GM12878 (cell line): ENCODE measurements at regions not wholly inside any gene's neighbourhood (a gene's known extent, or its start where the extent isn't known, plus 50 kb on each side); places are given as distances from the start of the nearest gene placed in this dataset.

Experiments used
- ATAC-seq: fragments of 200-7000 bp; cut with Tn5 transposase; 3 replicates; pipeline ENCODE4 v1.9.1; 2020; ENCODE audit warnings: mild to moderate bottlenecking, moderate library complexity
- BruUV-seq: library from RNA; stranded (reverse); fragments of 400-500 nt; replicated peaks from 2 replicates; lab custom pipeline; 2021; lab: Mats Ljungman, UMichigan
- CTCF ChIA-PET: fragments of 300-600 bp; sonication (Branson Sonifier 250); formaldehyde crosslinking; extraction: SDS; loops from one replicate; lab custom pipeline; 2021; ENCODE audit warnings: inconsistent platforms; lab: Yijun Ruan, JAX
- POLR2A ChIA-PET: fragments of 350-600 bp; formaldehyde crosslinking; extraction: SDS; loops from one replicate; lab custom pipeline; 2021; ENCODE audit warnings: inconsistent platforms; lab: Charles Lee
- RAD21 ChIA-PET: fragments of 300-600 bp; sonication (Branson Sonifier 250); formaldehyde crosslinking; loops from one replicate; lab custom pipeline; 2023; ENCODE audit warnings: antibody characterized with exemption; ENCODE audit not compliant: unreplicated experiment; lab: Charles Lee
- SMC1A ChIA-PET: fragments of 300-600 bp; sonication (Branson Sonifier 250); formaldehyde crosslinking; loops from one replicate; lab custom pipeline; 2023; ENCODE audit not compliant: unreplicated experiment, uncharacterized antibody; lab: Charles Lee
- DNase-seq: peaks from one replicate; pipeline ENCODE4 v3.0.0-alpha.2; 2011; ENCODE audit warnings: low read depth, low spot score
- FAIRE-seq: peaks from 3 replicates; lab custom pipeline; 2011; peaks lifted over from hg19 to GRCh38; lab: Jason Lieb, UNC
- H2AFZ ChIP-seq: 2 replicates; pipeline ENCODE4 v1.6.0; 2011; ENCODE audit warnings: low read depth, low read length, control low read depth; ENCODE audit not compliant: control insufficient read depth
- H3K27ac ChIP-seq: 2 replicates; pipeline ENCODE4 v1.5.1; 2011; ENCODE audit warnings: control low read depth; ENCODE audit not compliant: control insufficient read depth, insufficient read depth
- H3K27me3 ChIP-seq, 2 experiments: replicated peaks in 1 of 2; 2 replicates each; pipeline versions ENCODE4 v1.6.0 to v1.6.1; 2011; ENCODE audit warnings: low read length in 1 of 2; ENCODE audit not compliant: control insufficient read depth in 2 of 2, insufficient read depth in 2 of 2
- H3K36me3 ChIP-seq, 2 experiments: 2 replicates each; pipeline ENCODE4 v1.5.1; 2011; ENCODE audit warnings: low read length in 1 of 2; ENCODE audit not compliant: control insufficient read depth in 2 of 2, insufficient read depth in 2 of 2
- H3K4me1 ChIP-seq: 2 replicates; pipeline ENCODE4 v1.6.1; 2011; ENCODE audit warnings: mild to moderate bottlenecking, low read length, moderate library complexity, mixed read lengths; ENCODE audit not compliant: control insufficient read depth, insufficient read depth
- H3K4me2 ChIP-seq: 2 replicates; pipeline ENCODE4 v1.6.0; 2011; ENCODE audit warnings: control low read depth; ENCODE audit not compliant: control insufficient read depth, insufficient read depth
- H3K4me3 ChIP-seq: fragments of 200-600 bp; sonication (generic); 2 replicates; pipeline ENCODE4 v1.5.1; 2016
- H3K79me2 ChIP-seq: 2 replicates; pipeline ENCODE4 v1.6.0; 2011; ENCODE audit warnings: low read length; ENCODE audit not compliant: control insufficient read depth, insufficient read depth
- H3K9ac ChIP-seq: 2 replicates; pipeline ENCODE4 v1.8.0; 2011; ENCODE audit warnings: low read length, control low read depth, mixed read lengths; ENCODE audit not compliant: control insufficient read depth, insufficient read depth
- H3K9me3 ChIP-seq: replicated peaks from 3 replicates; pipeline ENCODE4 v1.5.1; 2011; ENCODE audit warnings: mild to moderate bottlenecking, low read length; ENCODE audit not compliant: control insufficient read depth, insufficient read depth
- H4K20me1 ChIP-seq: 2 replicates; pipeline ENCODE4 v1.6.0; 2011; ENCODE audit not compliant: control insufficient read depth, insufficient read depth
- ASH2L ChIP-seq: fragments of 300-600, 200-600 bp; sonication (generic); IDR thresholded peaks from 2 replicates; pipeline ENCODE4 v1.6.1; 2017; ENCODE audit warnings: low read depth, mild to moderate bottlenecking, borderline replicate concordance
- BCL11A ChIP-seq: IDR thresholded peaks from 2 replicates; pipeline ENCODE4 v1.6.1; 2011; ENCODE audit warnings: low read depth, low read length
- CHD4 ChIP-seq: fragments of 200-600 bp; sonication (generic); IDR thresholded peaks from 2 replicates; pipeline ENCODE4 v1.6.1; 2016; ENCODE audit warnings: mild to moderate bottlenecking
- ELK1 ChIP-seq: IDR thresholded peaks from 2 replicates; pipeline ENCODE4 v1.6.1; 2012; ENCODE audit warnings: low read depth, low read length, improper control_type of control experiment
- FOS ChIP-seq: IDR thresholded peaks from 3 replicates; pipeline ENCODE4 v1.6.1; 2011; ENCODE audit warnings: borderline replicate concordance; ENCODE audit not compliant: insufficient read length; ENCODE audit errors: extremely low read depth
- HDGF ChIP-seq: fragments of 450-650 bp; IDR thresholded peaks from 2 replicates; pipeline ENCODE4 v1.6.1; 2016; ENCODE audit warnings: antibody characterized with exemption
- NFYA ChIP-seq: IDR thresholded peaks from 2 replicates; pipeline ENCODE4 v1.6.1; 2011; ENCODE audit warnings: low read depth, mild to moderate bottlenecking, low read length, improper control_type of control experiment, borderline replicate concordance
- PAX5 ChIP-seq: IDR thresholded peaks from 2 replicates; pipeline ENCODE4 v1.6.1; 2011; ENCODE audit warnings: low read depth, low read length, borderline replicate concordance
- WGBS: methylation state at CpG from one replicate; pipeline ENCODE4 v1.1.6; 2016; ENCODE audit warnings: low lambda C conversion rate; ENCODE audit not compliant: insufficient replicate concordance, insufficient coverage; ENCODE audit errors: missing lambda C conversion rate; 5-methylcytosine and 5-hydroxymethylcytosine counted together
- in situ Hi-C: fragments of 300-500 bp; cut with MboI; formaldehyde crosslinking; loops from 9 replicates; pipeline ENCODE4 v1.14.3; 2018; ENCODE audit warnings: mixed read lengths
- intact Hi-C: fragments of 100-400 bp; cut with micrococcal nuclease; formaldehyde crosslinking; loops from one replicate; pipeline ENCODE4 v1.14.2; 2022; ENCODE audit not compliant: unreplicated experiment
- TF ChIP-seq, protein P1 (sequence below): fragments of 450-650 bp; formaldehyde crosslinking; IDR thresholded peaks from 2 replicates; pipeline ENCODE4 v1.4.0; 2020; ENCODE audit warnings: mild to moderate bottlenecking, moderate library complexity
- TF ChIP-seq, protein P2 (sequence below): fragments of 450-650 bp; IDR thresholded peaks from 2 replicates; pipeline ENCODE4 v1.6.1; 2017; ENCODE audit warnings: borderline replicate concordance
- TF ChIP-seq, protein P3 (sequence below): IDR thresholded peaks from 2 replicates; pipeline ENCODE4 v1.6.1; 2012; ENCODE audit warnings: mild to moderate bottlenecking, low read depth, low read length
- TF ChIP-seq, protein P4 (sequence below): IDR thresholded peaks from 2 replicates; pipeline ENCODE4 v1.6.1; 2011; ENCODE audit warnings: borderline replicate concordance, low read depth, mild to moderate bottlenecking, moderate library complexity, low read length; ENCODE audit not compliant: insufficient read depth, poor library complexity, severe bottlenecking

DNA sequence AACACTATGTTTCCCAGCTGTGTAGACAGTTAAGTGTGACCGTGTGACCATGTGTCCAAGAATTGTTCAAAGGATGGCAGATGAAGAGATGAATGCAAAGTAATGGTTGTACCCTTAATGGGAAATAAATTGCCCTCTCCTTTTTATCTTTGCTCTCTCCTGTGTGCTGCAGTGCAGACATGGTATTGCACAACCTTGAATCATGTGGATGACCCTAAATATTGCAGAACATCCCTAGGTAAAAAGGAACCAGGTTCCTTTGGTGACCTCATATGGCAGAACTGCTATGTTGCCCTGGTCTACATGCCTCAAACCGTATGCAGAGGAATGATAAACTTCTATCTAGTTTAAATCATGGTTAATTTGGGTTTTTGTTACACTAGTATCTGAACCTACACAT, 81.7 kb upstream of the CTNND2 start (continued):
- TF ChIP-seq FOS, result no peak

DNA sequence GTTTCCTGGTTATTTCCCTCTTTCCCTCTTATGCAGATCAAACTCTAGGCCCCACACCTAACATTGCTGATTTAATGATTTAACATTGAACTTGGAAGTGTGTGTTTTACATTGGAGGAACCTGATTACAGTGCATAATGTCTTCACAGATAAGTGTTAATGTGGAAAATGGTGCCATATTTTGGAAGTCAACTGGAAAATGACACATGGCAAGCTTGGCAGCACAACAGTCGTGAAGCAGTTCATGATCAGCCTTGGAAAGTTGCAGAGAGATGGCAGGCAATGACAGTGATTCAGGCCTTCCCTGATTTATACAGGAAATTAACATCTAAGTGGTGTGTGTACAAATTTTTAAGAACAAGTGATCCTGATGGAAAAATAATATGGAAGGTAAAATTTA, 80.0 kb upstream of the CTNND2 start:
- BruUV-seq, result no TSS peak
- ChIA-PET SMC1A (no interaction called here), RAD21 (no interaction called here), CTCF (no interaction called here)
- H3K27ac ChIP-seq, result no peak overlapping the region
- DNase-seq (no peak), ATAC-seq (no peak)
- intact Hi-C loops, result no loop called here
- H3K36me3 ChIP-seq, result no peaks in the 10 kb centered on the region
- no peaks in the 10 kb centered on the region for H3K27me3 ChIP-seq
- no peak for TF ChIP-seq ELK1
- TF ChIP-seq, protein P1, sequence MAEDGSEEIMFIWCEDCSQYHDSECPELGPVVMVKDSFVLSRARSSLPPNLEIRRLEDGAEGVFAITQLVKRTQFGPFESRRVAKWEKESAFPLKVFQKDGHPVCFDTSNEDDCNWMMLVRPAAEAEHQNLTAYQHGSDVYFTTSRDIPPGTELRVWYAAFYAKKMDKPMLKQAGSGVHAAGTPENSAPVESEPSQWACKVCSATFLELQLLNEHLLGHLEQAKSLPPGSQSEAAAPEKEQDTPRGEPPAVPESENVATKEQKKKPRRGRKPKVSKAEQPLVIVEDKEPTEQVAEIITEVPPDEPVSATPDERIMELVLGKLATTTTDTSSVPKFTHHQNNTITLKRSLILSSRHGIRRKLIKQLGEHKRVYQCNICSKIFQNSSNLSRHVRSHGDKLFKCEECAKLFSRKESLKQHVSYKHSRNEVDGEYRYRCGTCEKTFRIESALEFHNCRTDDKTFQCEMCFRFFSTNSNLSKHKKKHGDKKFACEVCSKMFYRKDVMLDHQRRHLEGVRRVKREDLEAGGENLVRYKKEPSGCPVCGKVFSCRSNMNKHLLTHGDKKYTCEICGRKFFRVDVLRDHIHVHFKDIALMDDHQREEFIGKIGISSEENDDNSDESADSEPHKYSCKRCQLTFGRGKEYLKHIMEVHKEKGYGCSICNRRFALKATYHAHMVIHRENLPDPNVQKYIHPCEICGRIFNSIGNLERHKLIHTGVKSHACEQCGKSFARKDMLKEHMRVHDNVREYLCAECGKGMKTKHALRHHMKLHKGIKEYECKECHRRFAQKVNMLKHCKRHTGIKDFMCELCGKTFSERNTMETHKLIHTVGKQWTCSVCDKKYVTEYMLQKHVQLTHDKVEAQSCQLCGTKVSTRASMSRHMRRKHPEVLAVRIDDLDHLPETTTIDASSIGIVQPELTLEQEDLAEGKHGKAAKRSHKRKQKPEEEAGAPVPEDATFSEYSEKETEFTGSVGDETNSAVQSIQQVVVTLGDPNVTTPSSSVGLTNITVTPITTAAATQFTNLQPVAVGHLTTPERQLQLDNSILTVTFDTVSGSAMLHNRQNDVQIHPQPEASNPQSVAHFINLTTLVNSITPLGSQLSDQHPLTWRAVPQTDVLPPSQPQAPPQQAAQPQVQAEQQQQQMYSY (CRISPR knock-in tag), result no peak
- TF ChIP-seq, protein P2, sequence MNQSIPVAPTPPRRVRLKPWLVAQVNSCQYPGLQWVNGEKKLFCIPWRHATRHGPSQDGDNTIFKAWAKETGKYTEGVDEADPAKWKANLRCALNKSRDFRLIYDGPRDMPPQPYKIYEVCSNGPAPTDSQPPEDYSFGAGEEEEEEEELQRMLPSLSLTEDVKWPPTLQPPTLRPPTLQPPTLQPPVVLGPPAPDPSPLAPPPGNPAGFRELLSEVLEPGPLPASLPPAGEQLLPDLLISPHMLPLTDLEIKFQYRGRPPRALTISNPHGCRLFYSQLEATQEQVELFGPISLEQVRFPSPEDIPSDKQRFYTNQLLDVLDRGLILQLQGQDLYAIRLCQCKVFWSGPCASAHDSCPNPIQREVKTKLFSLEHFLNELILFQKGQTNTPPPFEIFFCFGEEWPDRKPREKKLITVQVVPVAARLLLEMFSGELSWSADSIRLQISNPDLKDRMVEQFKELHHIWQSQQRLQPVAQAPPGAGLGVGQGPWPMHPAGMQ, result no peak
- TF ChIP-seq ASH2L, result no peak
- TF ChIP-seq, protein P3, sequence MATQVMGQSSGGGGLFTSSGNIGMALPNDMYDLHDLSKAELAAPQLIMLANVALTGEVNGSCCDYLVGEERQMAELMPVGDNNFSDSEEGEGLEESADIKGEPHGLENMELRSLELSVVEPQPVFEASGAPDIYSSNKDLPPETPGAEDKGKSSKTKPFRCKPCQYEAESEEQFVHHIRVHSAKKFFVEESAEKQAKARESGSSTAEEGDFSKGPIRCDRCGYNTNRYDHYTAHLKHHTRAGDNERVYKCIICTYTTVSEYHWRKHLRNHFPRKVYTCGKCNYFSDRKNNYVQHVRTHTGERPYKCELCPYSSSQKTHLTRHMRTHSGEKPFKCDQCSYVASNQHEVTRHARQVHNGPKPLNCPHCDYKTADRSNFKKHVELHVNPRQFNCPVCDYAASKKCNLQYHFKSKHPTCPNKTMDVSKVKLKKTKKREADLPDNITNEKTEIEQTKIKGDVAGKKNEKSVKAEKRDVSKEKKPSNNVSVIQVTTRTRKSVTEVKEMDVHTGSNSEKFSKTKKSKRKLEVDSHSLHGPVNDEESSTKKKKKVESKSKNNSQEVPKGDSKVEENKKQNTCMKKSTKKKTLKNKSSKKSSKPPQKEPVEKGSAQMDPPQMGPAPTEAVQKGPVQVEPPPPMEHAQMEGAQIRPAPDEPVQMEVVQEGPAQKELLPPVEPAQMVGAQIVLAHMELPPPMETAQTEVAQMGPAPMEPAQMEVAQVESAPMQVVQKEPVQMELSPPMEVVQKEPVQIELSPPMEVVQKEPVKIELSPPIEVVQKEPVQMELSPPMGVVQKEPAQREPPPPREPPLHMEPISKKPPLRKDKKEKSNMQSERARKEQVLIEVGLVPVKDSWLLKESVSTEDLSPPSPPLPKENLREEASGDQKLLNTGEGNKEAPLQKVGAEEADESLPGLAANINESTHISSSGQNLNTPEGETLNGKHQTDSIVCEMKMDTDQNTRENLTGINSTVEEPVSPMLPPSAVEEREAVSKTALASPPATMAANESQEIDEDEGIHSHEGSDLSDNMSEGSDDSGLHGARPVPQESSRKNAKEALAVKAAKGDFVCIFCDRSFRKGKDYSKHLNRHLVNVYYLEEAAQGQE, result no peak
- TF ChIP-seq BCL11A, result no peak
- TF ChIP-seq HDGF, result no peak
- TF ChIP-seq CHD4, result no peak
- TF ChIP-seq, protein P4, sequence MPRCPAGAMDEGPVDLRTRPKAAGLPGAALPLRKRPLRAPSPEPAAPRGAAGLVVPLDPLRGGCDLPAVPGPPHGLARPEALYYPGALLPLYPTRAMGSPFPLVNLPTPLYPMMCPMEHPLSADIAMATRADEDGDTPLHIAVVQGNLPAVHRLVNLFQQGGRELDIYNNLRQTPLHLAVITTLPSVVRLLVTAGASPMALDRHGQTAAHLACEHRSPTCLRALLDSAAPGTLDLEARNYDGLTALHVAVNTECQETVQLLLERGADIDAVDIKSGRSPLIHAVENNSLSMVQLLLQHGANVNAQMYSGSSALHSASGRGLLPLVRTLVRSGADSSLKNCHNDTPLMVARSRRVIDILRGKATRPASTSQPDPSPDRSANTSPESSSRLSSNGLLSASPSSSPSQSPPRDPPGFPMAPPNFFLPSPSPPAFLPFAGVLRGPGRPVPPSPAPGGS, result no peak
- TF ChIP-seq NFYA, result no peak
- TF ChIP-seq PAX5, result no peak
- TF ChIP-seq, all 136 proteins: peak for 0
- in situ Hi-C loops, result no loop called here
- H3K79me2 ChIP-seq, result no peaks in the 10 kb centered on the region
- no peak for FAIRE-seq
- no peak overlapping the region for H3K4me2 ChIP-seq
- POLR2A ChIA-PET, result no interaction called here
- no peak overlapping the region for H2AFZ ChIP-seq
- no peak overlapping the region for H3K4me3 ChIP-seq
- WGBS, result 0% methylated on average over 1 of the region's 1 CpG
- no peaks in the 10 kb centered on the region for H3K9me3 ChIP-seq
- H3K9ac ChIP-seq, result no peak overlapping the region
- no peaks in the 10 kb centered on the region for H4K20me1 ChIP-seq
- no peaks in the 10 kb centered on the region for H3K4me1 ChIP-seq
